Testis (tissue), 2 donors: ENCODE measurements at regions not wholly inside any gene's neighbourhood (a gene's known extent, or its start where the extent isn't known, plus 50 kb on each side); places are given as distances from the start of the nearest gene placed in this dataset.
A peak's percentile ranks its signal among the peaks of the same experiment; 100 is the strongest.
"Not testable (repeated sequence)": the region's sequence is repeated elsewhere in the genome, so short reads cannot be mapped to it uniquely, and the experiment has no call there.

ENCODE experiments used
- DNase-seq: peaks from one replicate; pipeline ENCODE4 v3.0.0-alpha.2; 2019
- H3K27ac ChIP-seq, 2 donors: fragments of 200-600 bp; sonication (generic); one replicate each; pipeline ENCODE4 v1.5.1; 2019
- H3K27me3 ChIP-seq: fragments of 200-600 bp; sonication (generic); one replicate; pipeline ENCODE4 v1.5.1; 2019
- H3K36me3 ChIP-seq: fragments of 200-600 bp; sonication (generic); one replicate; pipeline ENCODE4 v1.5.1; 2017; ENCODE audit warnings: low read depth; ENCODE audit errors: missing control alignments
- H3K4me1 ChIP-seq: fragments of 200-600 bp; sonication (generic); one replicate; pipeline ENCODE4 v1.5.1; 2019
- H3K4me3 ChIP-seq, 2 donors: fragments of 200-600 bp; sonication (generic); one replicate each; pipeline ENCODE4 v1.5.1; 2017 to 2019
- H3K9me3 ChIP-seq: fragments of 200-600 bp; sonication (generic); one replicate; pipeline ENCODE4 v1.5.1; 2017
- POLR2A ChIP-seq: fragments of 450-650 bp; IDR thresholded peaks from one replicate; pipeline ENCODE4 v1.6.1; 2017; ENCODE audit warnings: antibody characterized with exemption, mild to moderate bottlenecking, moderate library complexity
- WGBS, 2 donors: methylation state at CpG; one replicate each; pipeline ENCODE4 v1.1.5; 2018; 5-methylcytosine and 5-hydroxymethylcytosine counted together
- intact Hi-C: fragments of 100-400 bp; cut with DNase I; formaldehyde crosslinking; loops from one replicate; pipeline ENCODE4 v1.15.1; 2023; ENCODE audit warnings: low total_unique reads
- TF ChIP-seq, protein P1 (sequence below), 3 experiments: fragments of 450-650 bp in 2 of 3; fragments of 200-600 bp in 1 of 3; sonication (generic) in 1 of 3; IDR thresholded peaks; one replicate each; pipeline ENCODE4 v1.5.1; 2016 to 2019; ENCODE audit warnings: antibody characterized with exemption in 3 of 3, mild to moderate bottlenecking in 2 of 3, moderate library complexity in 1 of 3

DNA sequence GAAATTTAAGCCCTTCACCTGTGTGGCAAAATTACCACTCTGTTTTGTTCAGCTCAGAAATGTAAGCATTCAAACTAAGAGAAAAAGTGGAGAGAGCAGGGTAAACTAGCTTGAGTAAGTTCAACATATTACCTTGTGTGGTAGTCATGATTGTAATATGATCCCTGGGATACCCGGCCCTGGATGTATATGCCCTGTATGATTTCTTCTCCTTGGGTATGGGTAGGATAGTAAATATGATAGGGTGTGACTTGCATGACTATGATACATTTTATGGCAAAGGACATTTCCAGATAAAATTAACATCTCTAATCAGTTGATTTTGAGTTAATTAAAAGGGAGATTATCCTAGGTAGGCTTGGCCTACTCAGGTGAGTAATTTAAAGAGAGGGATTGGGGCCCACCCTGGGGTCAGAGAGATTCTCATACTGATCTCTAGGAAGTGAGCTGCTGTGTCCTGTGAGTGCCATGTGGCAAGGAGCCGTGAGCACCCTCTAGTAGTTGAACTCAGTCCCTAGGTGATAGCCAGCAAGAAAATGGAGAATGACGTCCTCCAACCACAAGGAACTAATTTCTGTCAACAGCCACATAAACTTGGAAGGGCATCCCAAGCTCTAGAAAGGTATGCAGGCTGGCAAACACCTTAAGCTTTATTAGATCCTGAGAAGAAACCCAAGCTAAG lies 62.2 kb upstream of the ANXA1 start:
- H3K27me3 ChIP-seq: no peaks in the 10 kb centered on the region
- intact Hi-C loops: no loop called here

DNA sequence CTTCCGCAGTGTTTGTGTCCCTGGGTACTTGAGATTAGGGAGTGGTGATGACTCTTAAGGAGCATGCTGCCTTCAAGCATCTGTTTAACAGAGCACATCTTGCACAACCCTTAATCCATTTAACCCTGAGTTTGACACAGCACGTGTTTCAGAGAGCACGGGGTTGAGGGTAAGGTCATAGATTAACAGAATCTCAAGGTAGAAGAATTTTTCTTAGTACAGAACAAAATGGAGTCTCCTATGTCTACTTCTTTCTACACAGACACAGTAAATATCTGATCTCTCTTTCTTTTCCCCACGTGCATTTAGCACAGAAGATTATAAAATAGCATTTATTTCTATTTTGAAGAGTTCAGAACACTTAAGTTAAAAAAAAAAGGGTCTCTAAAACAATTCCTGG lies 63.8 kb upstream of the ANXA1 start:
- H3K36me3 ChIP-seq, DNase-seq, H3K27ac ChIP-seq, intact Hi-C loops, H3K27me3 ChIP-seq, H3K4me3 ChIP-seq, H3K4me1 ChIP-seq, H3K9me3 ChIP-seq: not testable (repeated sequence)
- WGBS, 2 donors: 81 to 98% methylated on average over 3 of the region's 4 CpGs

More for the DNA sequence above, 62.2 kb upstream of the ANXA1 start:
- Histone ChIP-seq H3K4me3 (no peak overlapping the region), H3K9me3 (no peaks in the 10 kb centered on the region), H3K36me3 (no peaks in the 10 kb centered on the region), H3K4me1 (peaks cover 8% of the 10 kb centered on the region), H3K27ac (no peak overlapping the region)
- 84 to 88% methylated on average over 3 of the region's 3 CpGs for WGBS, 2 donors
- TF ChIP-seq POLR2A: no peak
- TF ChIP-seq, protein P1, sequence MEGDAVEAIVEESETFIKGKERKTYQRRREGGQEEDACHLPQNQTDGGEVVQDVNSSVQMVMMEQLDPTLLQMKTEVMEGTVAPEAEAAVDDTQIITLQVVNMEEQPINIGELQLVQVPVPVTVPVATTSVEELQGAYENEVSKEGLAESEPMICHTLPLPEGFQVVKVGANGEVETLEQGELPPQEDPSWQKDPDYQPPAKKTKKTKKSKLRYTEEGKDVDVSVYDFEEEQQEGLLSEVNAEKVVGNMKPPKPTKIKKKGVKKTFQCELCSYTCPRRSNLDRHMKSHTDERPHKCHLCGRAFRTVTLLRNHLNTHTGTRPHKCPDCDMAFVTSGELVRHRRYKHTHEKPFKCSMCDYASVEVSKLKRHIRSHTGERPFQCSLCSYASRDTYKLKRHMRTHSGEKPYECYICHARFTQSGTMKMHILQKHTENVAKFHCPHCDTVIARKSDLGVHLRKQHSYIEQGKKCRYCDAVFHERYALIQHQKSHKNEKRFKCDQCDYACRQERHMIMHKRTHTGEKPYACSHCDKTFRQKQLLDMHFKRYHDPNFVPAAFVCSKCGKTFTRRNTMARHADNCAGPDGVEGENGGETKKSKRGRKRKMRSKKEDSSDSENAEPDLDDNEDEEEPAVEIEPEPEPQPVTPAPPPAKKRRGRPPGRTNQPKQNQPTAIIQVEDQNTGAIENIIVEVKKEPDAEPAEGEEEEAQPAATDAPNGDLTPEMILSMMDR (IDR thresholded peaks at IDR 0.05): no peak
- DNase-seq: no peak

DNA sequence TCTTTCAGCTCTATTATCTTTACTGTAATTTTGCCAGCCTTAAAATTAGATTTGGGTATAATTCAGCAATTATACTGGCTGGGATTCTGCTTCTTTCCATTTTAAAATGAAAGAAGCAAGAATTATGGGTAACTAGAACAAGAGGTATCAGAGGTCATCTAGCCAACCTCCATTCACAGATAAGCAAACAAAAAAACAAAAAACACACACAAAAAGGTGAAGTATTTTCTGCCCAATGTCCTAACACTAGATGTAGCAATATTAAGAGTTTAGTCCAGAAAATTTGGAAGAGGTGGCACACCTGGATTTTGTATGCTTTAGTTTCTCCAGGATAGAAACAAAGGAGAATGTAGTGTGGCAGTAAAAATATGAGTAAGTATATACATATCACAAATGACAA lies 68.1 kb upstream of the ANXA1 start:
- Histone ChIP-seq H3K4me3 (no peak overlapping the region), H3K27ac (no peak overlapping the region), H3K9me3 (no peaks in the 10 kb centered on the region), H3K36me3 (no peaks in the 10 kb centered on the region), H3K27me3 (no peaks in the 10 kb centered on the region), H3K4me1 (peaks cover 15% of the 10 kb centered on the region)
- TF ChIP-seq, protein P1 (IDR thresholded peaks at IDR 0.05): no peak
- no peak for TF ChIP-seq POLR2A
- intact Hi-C loops: no loop called here
- DNase-seq: no peak

DNA sequence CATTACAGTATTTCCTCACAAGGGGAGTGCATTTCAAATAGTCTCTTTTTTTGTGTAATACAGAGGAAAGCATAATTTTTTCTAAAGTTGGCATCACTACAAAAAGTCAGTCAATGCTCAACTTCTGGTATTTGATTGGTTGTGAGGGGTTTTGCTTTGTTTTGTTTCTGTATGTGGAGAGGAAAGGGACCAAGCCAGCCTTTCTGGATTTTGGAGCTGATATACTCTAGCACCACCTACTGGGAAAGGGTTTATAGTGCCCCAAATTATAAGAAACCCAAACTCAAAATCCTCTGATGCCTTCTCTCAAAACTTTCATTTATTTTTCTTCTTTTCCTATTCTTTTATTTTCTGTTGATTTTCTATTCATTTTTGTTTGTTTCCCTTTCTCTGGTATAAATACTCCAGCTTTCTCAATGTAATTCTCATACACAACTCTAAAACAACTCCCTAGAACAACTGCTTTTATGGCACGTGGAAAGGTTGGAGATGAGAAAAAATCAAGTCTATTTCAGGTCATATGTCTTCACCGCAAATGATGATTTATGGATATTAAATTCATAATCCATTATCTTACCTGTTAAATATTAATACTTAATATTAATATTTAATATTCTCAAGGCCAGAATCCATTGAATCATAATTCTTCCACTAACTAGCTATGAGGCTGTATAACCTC lies 69.5 kb upstream of the ANXA1 start:
- H3K27me3 ChIP-seq: no peaks in the 10 kb centered on the region
- TF ChIP-seq, protein P1 (IDR thresholded peaks at IDR 0.05): peak; percentile 69 to 78 (median 70)
- no peak for TF ChIP-seq POLR2A
- DNase-seq: peak; percentile 44
- intact Hi-C loops: no loop called here
- no peaks in the 10 kb centered on the region for H3K36me3 ChIP-seq
- no peaks in the 10 kb centered on the region for H3K9me3 ChIP-seq
- no peak overlapping the region for H3K27ac ChIP-seq
- H3K4me3 ChIP-seq: no peak overlapping the region
- peaks cover 15% of the 10 kb centered on the region for H3K4me1 ChIP-seq
- WGBS, 2 donors: 65 to 74% methylated on average over 2 of the region's 2 CpGs

DNA sequence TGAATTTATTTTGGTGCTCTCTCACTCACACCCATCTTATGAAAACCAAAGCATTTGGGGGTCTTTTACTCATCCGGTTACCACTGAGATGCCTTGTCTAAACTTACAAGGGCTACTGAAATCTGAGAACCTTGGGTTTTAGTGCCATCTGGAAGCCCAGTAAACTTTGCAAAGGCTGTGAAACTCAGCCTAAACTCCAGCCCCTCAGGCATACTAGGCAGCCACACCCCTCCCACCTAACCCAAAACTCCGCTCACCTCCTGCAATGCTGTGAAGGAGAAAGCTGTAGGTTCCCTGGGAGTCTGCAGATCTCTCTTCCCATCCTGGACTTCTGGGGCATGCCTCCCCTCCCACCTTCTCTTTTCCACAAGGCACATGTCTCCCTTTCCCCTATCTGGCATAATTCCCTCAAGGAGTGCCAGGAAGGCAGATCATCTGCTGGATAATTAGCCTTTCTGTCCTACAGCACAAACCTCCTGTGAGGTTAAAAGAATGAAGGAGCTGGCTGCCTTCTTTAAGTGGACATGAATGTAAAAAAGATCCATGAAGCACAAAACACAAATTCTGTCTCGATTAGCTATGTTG lies 71.5 kb upstream of the ANXA1 start:
- peaks cover 15% of the 10 kb centered on the region for H3K4me1 ChIP-seq
- no peaks in the 10 kb centered on the region for H3K9me3 ChIP-seq
- H3K27me3 ChIP-seq: no peaks in the 10 kb centered on the region
- WGBS, 2 donors: 45 to 51% methylated on average over 3 of the region's 3 CpGs
- no peak for DNase-seq
- H3K4me3 ChIP-seq: no peak overlapping the region
- TF ChIP-seq, protein P1 (IDR thresholded peaks at IDR 0.05): no peak
- TF ChIP-seq POLR2A: no peak
- intact Hi-C loops: no loop called here
- no peak overlapping the region for H3K27ac ChIP-seq
- H3K36me3 ChIP-seq: no peaks in the 10 kb centered on the region
